HG03060 (cell line): ENCODE measurements at regions not wholly inside any gene's neighbourhood (a gene's known extent, or its start where the extent isn't known, plus 50 kb on each side); places are given as distances from the start of the nearest gene placed in this dataset.

Source experiments
- ATAC-seq: cut with Tn5 transposase; IDR thresholded peaks from one replicate; pipeline ENCODE4 v1.9.1; 2021; ENCODE audit warnings: low read depth, moderate number of reproducible peaks; ENCODE audit not compliant: unreplicated experiment

GRCh38 chr5:6178846-6179532 lies 199.4 kb downstream of the MED10 start:
- ATAC-seq = no peak

GRCh38 chr5:6177926-6178325 lies 200.4 kb downstream of the MED10 start:
- ATAC-seq = no peak

GRCh38 chr5:6176102-6176693 lies 202.1 kb downstream of the MED10 start:
- no peak for ATAC-seq

GRCh38 chr5:6175172-6175854 lies 203.0 kb downstream of the MED10 start:
- no peak for ATAC-seq

GRCh38 chr5:6169660-6170059 lies 208.7 kb downstream of the MED10 start:
- ATAC-seq = no peak

- ATAC-seq = no peak
These were observed 211.5 kb downstream of the MED10 start for GRCh38 chr5:6166698-6167394.

- ATAC-seq = no peak
These were observed 214.4 kb downstream of the MED10 start for GRCh38 chr5:6163913-6164312.

GRCh38 chr5:6162175-6162574 lies 216.2 kb downstream of the MED10 start:
- no peak for ATAC-seq

GRCh38 chr5:6161257-6161656 lies 217.1 kb downstream of the MED10 start:
- no peak for ATAC-seq

- ATAC-seq = no peak
These were observed 218.4 kb downstream of the MED10 start for GRCh38 chr5:6159832-6160430.

- ATAC-seq = no peak
These were observed 219.1 kb downstream of the MED10 start for GRCh38 chr5:6158974-6159831.

- no peak for ATAC-seq
These were observed 224.1 kb downstream of the MED10 start for GRCh38 chr5:6154216-6154615.

GRCh38 chr5:6146271-6146670 lies 232.1 kb downstream of the MED10 start:
- no peak for ATAC-seq

GRCh38 chr5:6145616-6146237 lies 232.6 kb downstream of the MED10 start:
- ATAC-seq = no peak

- no peak for ATAC-seq
These were observed 234.8 kb downstream of the MED10 start for GRCh38 chr5:6143523-6143922.

GRCh38 chr5:6142353-6142752 lies 236.0 kb downstream of the MED10 start:
- no peak for ATAC-seq

GRCh38 chr5:6140219-6140618 lies 238.1 kb downstream of the MED10 start:
- ATAC-seq = no peak

GRCh38 chr5:6135977-6136376 lies 242.4 kb downstream of the MED10 start:
- no peak for ATAC-seq

GRCh38 chr5:6134281-6134680 lies 244.1 kb downstream of the MED10 start:
- no peak for ATAC-seq

GRCh38 chr5:6125781-6126180 lies 252.6 kb downstream of the MED10 start:
- ATAC-seq = no peak
